ENCODE measurements at regions not wholly inside any gene's neighbourhood (a gene's known extent, or its start where the extent isn't known, plus 50 kb on each side); places are given as distances from the start of the nearest gene placed in this dataset.

GRCh38 chr3:127371846-127372245, 84.0 kb upstream of the PRR20G start:
- DNase-seq, result no peak

- DNase-seq, result no peak
These were observed 83.5 kb upstream of the PRR20G start for GRCh38 chr3:127371334-127371733.

GRCh38 chr3:127370906-127371305, 83.1 kb upstream of the PRR20G start:
- no peak for DNase-seq

GRCh38 chr3:127369356-127369935, 81.6 kb upstream of the PRR20G start:
- DNase-seq, result no peak

- no peak for DNase-seq
These were observed 80.6 kb upstream of the PRR20G start for GRCh38 chr3:127368186-127369032.

- no peak for DNase-seq
These were observed 79.7 kb upstream of the PRR20G start for GRCh38 chr3:127367593-127367992.

GRCh38 chr3:127366383-127366782, 78.5 kb upstream of the PRR20G start:
- no peak for DNase-seq

- DNase-seq, result no peak
These were observed 77.4 kb upstream of the PRR20G start for GRCh38 chr3:127365163-127365798.

GRCh38 chr3:127363891-127364290, 76.0 kb upstream of the PRR20G start:
- DNase-seq, result no peak

GRCh38 chr3:127363171-127363570, 75.3 kb upstream of the PRR20G start:
- DNase-seq, result no peak

- no peak for DNase-seq
These were observed 72.8 kb upstream of the PRR20G start for GRCh38 chr3:127360647-127361046.

- DNase-seq, result no peak
These were observed 70.8 kb upstream of the PRR20G start for GRCh38 chr3:127358641-127359040.

- no peak for DNase-seq
These were observed 68.5 kb upstream of the PRR20G start for GRCh38 chr3:127356381-127356780.

- no peak for DNase-seq
These were observed 66.9 kb upstream of the PRR20G start for GRCh38 chr3:127354761-127355160.

- DNase-seq, result no peak
These were observed 64.8 kb upstream of the PRR20G start for GRCh38 chr3:127352612-127353011.

GRCh38 chr3:127351775-127352350, 64.0 kb upstream of the PRR20G start:
- no peak for DNase-seq

- DNase-seq, result no peak
These were observed 63.5 kb upstream of the PRR20G start for GRCh38 chr3:127351321-127351720.

GRCh38 chr3:127350172-127351050, 62.6 kb upstream of the PRR20G start:
- DNase-seq, result no peak

GRCh38 chr3:127349501-127350171, 61.8 kb upstream of the PRR20G start:
- no peak for DNase-seq

GRCh38 chr3:127342735-127343134, 54.9 kb upstream of the PRR20G start:
- no peak for DNase-seq

- no peak for DNase-seq
These were observed 52.3 kb upstream of the PRR20G start for GRCh38 chr3:127339928-127340861.

Data from HCEC 1CT (cell line).